Urinary bladder (tissue), 3 donors: ENCODE measurements at regions not wholly inside any gene's neighbourhood (a gene's known extent, or its start where the extent isn't known, plus 50 kb on each side); places are given as distances from the start of the nearest gene placed in this dataset.

Experiments used
- DNase-seq: peaks from one replicate; pipeline ENCODE4 v3.0.0-alpha.2; 2015; ENCODE audit errors: extremely low spot score
- H3K27ac ChIP-seq: one replicate; pipeline ENCODE4 v1.5.1; 2013; ENCODE audit warnings: low read depth, mild to moderate bottlenecking, moderate library complexity
- H3K36me3 ChIP-seq: one replicate; pipeline ENCODE4 v1.6.1; 2013; ENCODE audit warnings: mild to moderate bottlenecking, moderate library complexity; ENCODE audit not compliant: insufficient read depth
- H3K4me1 ChIP-seq: one replicate; pipeline ENCODE4 v1.6.1; 2013; ENCODE audit warnings: mild to moderate bottlenecking, moderate library complexity; ENCODE audit not compliant: insufficient read depth
- H3K4me3 ChIP-seq: one replicate; pipeline ENCODE4 v1.5.1; 2013; ENCODE audit warnings: low read depth, low read length
- WGBS: extraction: QIAGEN DNeasy Blood & Tissue Kit; methylation state at CpG from one replicate; pipeline ENCODE4 v1.1.7; 2013; 5-methylcytosine and 5-hydroxymethylcytosine counted together
- donor health status: healthy with polysubstance abuse.
- donor health status: healthy.

DNA sequence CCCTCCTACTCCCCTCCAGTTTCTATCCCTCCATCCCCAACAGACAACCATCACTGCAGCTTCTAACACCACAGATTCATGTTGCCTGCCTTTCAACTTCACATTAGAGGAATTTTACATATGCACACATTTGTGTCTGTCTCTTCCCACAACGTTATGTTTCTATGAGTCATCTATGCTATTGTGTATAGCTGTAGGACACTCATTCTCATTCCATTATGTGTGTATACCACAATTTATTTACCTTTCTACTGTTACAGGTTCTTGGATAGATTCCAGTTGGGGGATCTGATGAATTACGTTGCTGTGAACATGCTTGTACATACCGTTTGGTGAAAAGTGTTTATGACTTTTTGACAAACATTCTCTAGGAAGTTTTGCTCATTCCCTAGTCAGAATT lies 58.8 kb upstream of the TRPC3 start:
- WGBS: 43% methylated on average over 3 of the region's 3 CpGs
- H3K4me3 ChIP-seq: no peak overlapping the region
- no peaks in the 10 kb centered on the region for H3K4me1 ChIP-seq
- DNase-seq: no peak
- H3K36me3 ChIP-seq: no peaks in the 10 kb centered on the region
- no peak overlapping the region for H3K27ac ChIP-seq

DNA sequence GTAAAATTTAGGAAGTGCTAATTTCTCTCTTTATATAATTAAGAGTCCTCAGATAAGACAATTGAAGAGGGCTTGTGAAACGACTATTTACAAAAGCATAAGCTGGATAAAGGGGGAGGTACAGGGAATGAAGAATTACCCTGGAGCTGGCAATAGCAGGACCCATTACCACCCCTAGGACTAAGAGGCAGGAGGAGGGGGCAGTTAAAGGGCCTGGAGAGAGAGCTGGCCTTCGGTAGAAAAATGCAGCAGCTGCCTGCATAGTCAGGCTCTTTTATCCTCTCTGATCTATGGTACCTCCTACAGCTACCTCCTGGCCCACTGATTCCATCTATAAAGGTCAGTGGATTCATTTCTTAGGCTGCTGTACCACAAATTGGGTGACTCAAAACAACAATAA lies 57.7 kb upstream of the TRPC3 start:
- WGBS: 27% methylated on average over 2 of the region's 2 CpGs
- Histone ChIP-seq H3K4me3 (no peak overlapping the region), H3K36me3 (no peaks in the 10 kb centered on the region), H3K4me1 (no peaks in the 10 kb centered on the region), H3K27ac (no peak overlapping the region)
- no peak for DNase-seq

DNA sequence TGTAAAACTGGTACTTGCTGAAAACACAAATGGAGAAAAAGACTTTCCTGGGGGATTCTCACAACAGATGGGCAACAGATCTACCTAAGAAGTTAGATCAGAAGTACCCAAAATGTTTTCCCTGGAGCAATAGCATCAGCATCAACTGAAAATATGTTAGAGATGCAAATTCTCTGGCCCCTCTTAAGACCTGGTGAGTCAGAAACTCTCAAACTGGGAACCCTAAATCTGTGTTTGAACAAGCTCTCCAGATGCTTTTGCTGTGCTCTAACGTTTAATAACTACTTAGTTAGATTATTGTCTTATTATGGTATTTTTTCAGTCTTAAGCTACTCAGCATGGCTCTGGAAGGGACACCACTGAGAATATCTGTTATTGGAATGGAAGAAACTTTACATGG lies 55.2 kb upstream of the TRPC3 start:
- Histone ChIP-seq H3K4me3 (no peak overlapping the region), H3K27ac (no peak overlapping the region), H3K4me1 (no peaks in the 10 kb centered on the region), H3K36me3 (no peaks in the 10 kb centered on the region)
- DNase-seq: no peak
- 36% methylated on average over 1 of the region's 1 CpG for WGBS

DNA sequence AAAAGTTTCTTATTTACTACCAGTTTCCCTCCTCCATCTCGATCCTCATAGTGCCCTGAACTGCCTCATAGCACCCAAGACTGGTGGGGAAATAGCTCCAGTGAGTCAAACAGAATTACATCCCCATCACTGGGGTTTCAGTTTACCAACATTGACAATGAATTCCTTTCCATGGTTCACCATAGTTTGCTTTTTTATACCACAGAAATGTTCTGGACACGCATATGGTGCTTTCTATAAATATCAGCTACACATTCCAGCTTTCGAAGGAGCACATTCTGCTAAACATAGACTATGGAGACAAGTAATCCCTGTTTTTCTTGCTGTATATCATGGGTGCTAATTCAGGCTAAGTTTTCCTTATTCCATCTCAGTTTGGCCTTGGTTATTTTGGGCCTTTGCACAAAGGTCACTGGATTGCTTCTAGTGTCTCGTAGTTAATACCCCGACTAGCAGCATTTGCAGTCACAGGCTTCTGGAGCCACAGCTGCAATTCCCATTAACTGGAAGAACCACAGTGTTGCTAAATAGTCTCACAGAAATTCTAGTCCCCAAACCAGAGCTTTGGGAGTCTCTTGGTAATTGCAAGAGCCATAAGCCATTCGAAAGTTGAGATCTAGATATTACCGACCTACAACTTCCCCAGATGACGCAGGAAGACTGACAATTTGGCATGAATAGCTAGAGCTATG lies 53.4 kb upstream of the TRPC3 start:
- Histone ChIP-seq H3K36me3 (no peaks in the 10 kb centered on the region), H3K4me1 (no peaks in the 10 kb centered on the region), H3K27ac (no peak overlapping the region), H3K4me3 (no peak overlapping the region)
- WGBS: 68% methylated on average over 8 of the region's 8 CpGs
- DNase-seq: no peak

DNA sequence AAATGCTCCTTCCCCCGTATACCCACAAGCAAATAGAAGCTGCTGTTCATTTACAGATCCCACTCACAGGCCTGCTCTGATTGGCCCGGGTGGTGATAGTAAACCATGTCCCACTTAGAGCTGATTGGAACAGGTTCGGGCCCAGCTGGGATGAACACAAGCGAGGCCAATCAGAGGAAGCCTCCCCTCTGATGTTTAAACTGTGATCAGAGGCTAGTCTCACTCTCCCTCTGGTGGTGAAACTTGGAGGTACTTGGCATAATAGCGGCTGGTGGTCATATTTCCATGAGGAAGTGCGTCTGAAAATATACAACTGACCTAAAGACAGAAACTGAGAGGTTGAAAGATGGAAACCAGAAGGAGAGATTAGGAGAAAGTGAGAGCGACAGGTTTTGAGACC lies 51.5 kb upstream of the TRPC3 start:
- peak; percentile 4 for DNase-seq
- Histone ChIP-seq H3K4me3 (no peak overlapping the region), H3K4me1 (no peaks in the 10 kb centered on the region), H3K27ac (no peak overlapping the region), H3K36me3 (no peaks in the 10 kb centered on the region)
- WGBS: 89% methylated on average over 7 of the region's 7 CpGs
